GM12872 (cell line): ENCODE measurements at regions not wholly inside any gene's neighbourhood (a gene's known extent, or its start where the extent isn't known, plus 50 kb on each side); places are given as distances from the start of the nearest gene placed in this dataset.

ENCODE experiments used
- TF ChIP-seq, protein P1 (sequence below): IDR thresholded peaks from 3 replicates; pipeline ENCODE4 v1.5.1; 2011; ENCODE audit warnings: low read depth, mild to moderate bottlenecking, low read length, moderate library complexity; ENCODE audit not compliant: insufficient read depth

DNA sequence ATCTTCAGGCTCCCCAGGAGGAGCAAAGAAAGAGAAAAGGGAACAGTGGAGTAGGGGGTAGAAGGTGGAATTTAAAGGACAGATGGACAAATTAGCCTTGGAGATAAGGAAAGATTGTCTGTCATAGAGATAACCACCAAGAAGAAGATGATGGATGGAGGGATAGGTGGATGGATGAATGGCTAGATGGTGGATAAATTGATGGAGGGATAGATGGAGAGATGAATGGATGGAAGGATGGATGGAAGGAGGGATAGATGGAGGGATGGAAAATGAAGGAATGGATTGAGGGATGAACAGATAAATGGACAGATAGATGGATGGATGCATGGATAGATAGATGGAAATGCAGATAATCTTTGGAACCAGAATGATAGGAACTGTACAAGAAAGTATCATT, 102.8 kb downstream of the TNFAIP3 start:
- TF ChIP-seq, protein P1, sequence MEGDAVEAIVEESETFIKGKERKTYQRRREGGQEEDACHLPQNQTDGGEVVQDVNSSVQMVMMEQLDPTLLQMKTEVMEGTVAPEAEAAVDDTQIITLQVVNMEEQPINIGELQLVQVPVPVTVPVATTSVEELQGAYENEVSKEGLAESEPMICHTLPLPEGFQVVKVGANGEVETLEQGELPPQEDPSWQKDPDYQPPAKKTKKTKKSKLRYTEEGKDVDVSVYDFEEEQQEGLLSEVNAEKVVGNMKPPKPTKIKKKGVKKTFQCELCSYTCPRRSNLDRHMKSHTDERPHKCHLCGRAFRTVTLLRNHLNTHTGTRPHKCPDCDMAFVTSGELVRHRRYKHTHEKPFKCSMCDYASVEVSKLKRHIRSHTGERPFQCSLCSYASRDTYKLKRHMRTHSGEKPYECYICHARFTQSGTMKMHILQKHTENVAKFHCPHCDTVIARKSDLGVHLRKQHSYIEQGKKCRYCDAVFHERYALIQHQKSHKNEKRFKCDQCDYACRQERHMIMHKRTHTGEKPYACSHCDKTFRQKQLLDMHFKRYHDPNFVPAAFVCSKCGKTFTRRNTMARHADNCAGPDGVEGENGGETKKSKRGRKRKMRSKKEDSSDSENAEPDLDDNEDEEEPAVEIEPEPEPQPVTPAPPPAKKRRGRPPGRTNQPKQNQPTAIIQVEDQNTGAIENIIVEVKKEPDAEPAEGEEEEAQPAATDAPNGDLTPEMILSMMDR = no peak

DNA sequence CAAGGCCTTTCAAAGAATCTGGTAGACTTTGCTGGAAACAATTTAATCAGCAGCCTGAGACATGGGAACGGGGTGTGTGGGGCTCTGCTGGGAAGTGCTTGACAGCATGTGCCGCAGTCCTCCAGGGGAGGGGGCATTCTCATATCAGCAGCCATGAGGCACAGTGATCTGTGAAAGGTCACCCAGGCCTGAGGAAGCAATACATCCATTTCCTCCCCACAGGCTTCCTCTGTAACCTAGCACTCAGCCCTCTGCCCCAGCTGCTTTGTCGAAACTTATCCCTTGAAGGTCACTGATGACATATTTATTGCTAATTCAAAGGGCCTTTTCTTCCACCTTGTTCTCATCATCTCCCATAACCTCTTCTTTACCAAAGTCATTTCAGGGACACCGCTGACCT, 103.3 kb downstream of the TNFAIP3 start:
- TF ChIP-seq, protein P1 = no peak

DNA sequence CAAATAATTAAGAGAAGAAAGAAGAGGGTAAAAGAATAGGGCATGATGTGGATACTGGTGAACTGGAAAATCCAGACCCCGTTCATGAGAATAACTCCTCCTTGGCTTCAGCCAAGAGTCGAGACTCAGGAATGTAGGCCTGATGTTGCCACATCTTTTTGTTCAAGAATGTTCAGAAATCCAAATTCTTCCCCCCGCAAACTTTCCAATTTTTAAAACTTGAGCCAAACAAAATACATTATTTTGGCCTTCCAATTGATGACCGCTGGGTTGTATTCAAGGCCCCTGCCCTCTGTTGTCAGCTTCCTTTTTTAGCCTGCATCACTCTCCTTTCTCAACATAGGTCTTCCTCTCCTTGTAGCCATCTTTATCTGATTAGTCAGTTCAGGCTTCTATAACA, 106.1 kb downstream of the TNFAIP3 start:
- TF ChIP-seq, protein P1 = no peak

DNA sequence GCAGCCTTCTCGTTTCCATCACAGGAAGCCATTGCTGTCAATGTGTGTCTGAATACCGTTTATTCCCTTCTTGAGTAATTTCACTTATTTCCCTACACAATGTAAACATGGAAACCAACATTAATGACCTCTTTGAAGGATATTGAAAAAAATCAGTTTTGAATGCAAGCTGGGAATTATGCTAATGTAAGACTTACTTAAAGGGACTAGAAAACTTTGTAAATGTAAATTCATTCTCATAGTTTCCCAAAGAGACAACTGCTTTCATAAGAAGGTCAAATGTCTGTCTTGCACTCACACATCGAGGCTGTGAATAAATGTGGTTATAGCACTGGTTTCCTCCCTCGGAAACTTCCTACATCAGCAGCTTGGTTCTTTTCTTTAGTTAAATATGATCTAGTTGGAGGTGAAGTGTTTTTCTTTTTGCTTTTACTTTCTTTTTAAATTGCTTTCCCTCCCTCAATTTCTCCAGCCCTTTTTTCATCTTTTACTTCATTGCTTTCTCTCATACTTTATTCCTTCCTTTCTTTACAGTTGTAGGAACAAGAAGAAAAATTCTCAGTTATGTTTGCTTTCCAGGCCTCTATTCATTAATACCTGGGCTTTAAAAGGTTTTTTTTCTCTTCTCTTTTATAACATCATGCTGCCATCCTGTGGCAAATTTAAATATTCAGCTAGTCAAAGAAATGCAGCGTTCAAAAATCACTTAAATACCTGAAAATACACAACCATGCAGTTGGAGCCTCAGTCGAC, 108.3 kb downstream of the TNFAIP3 start:
- TF ChIP-seq, protein P1 = no peak

DNA sequence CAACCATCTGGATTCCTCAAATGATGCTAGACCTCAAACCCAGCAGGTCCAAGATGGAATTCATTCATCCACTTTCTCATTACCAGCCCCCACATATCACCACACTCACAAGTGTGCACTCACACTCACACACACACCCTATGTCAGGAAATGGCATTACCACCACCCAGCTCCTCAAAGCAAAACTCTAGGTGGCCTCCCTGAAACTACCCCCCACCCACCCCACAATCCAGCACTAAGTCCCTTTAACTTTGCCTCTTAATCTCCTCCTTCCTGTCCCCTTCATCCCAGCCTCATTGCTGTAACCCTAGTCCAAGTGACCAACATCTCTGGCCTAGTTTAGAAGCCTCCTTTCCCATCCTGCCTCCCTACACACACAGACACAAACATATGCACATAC, 109.4 kb downstream of the TNFAIP3 start:
- TF ChIP-seq, protein P1 = no peak

DNA sequence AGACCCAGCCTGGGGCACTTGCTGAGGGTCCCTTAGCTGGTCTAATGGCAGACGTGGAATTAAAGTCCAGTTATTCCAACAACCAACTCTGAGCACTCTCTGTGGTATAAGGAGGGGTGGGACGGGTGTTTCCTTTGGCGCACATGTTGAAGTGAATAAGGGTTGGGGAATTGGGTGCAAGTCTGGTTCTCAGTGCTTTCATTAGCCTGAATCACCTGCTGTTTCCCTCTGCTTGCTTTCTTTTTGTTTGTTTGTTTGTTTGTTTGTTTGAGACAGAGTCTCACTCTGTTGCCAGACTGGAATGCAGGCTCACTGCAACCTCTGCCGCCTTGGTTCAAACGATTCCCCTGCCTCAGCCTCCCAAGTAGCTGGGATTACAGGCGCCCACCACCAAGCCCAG, 110.1 kb downstream of the TNFAIP3 start:
- TF ChIP-seq, protein P1 = no peak

DNA sequence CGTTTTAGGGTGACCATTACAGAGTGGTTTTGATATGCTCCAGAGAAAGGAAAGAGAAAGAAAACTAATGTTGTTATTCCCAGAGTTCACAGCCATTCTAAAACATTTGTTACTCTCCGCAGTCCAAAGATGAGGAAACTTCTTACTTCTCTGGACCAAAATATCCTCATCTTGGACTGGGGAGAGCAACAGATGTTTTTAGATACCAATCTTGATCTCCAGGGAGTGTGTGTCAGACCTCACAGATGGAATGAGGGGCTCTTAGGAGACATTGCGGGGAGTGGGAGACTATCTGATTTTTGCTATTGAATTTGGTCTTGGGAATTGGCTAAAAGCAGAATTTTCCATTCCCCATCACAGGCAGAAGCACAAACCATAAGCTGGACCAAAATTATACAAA, 110.8 kb downstream of the TNFAIP3 start:
- TF ChIP-seq, protein P1 = no peak
